Smooth muscle cell of the brain vasculature (primary cell): ENCODE measurements at regions not wholly inside any gene's neighbourhood (a gene's known extent, or its start where the extent isn't known, plus 50 kb on each side); places are given as distances from the start of the nearest gene placed in this dataset.

Source experiments
- DNase-seq: peaks from one replicate; pipeline ENCODE4 v3.0.0-alpha.2; 2012; ENCODE audit warnings: low read depth, low spot score

GRCh38 chr11:122062763-122063162 is 53.3 kb downstream of the BLID start:
- DNase-seq = no peak

GRCh38 chr11:122059565-122059964 is 56.5 kb downstream of the BLID start:
- no peak for DNase-seq

GRCh38 chr11:122050021-122050690 is 65.9 kb downstream of the BLID start:
- DNase-seq = no peak

GRCh38 chr11:122048401-122048800 is 67.6 kb downstream of the BLID start:
- DNase-seq = no peak

GRCh38 chr11:122046846-122047245 is 69.2 kb downstream of the BLID start:
- DNase-seq = no peak

- no peak for DNase-seq
These were observed 69.6 kb downstream of the BLID start for GRCh38 chr11:122046438-122046837.

GRCh38 chr11:122045181-122045586 is 70.8 kb downstream of the BLID start:
- no peak for DNase-seq

GRCh38 chr11:122044086-122044485 is 71.9 kb downstream of the BLID start:
- DNase-seq = no peak

- no peak for DNase-seq
These were observed 73.0 kb downstream of the BLID start for GRCh38 chr11:122042981-122043380.

- DNase-seq = no peak
These were observed 75.6 kb downstream of the BLID start for GRCh38 chr11:122040464-122040863.

- DNase-seq = no peak
These were observed 77.5 kb downstream of the BLID start for GRCh38 chr11:122038543-122038942.

- no peak for DNase-seq
These were observed 78.1 kb downstream of the BLID start for GRCh38 chr11:122037911-122038310.

- DNase-seq = no peak
These were observed 79.5 kb downstream of the BLID start for GRCh38 chr11:122036493-122036892.

- DNase-seq = no peak
These were observed 80.0 kb downstream of the BLID start for GRCh38 chr11:122036018-122036417.

GRCh38 chr11:122033631-122034030 is 82.4 kb downstream of the BLID start:
- DNase-seq = no peak

- no peak for DNase-seq
These were observed 82.8 kb downstream of the BLID start for GRCh38 chr11:122033193-122033592.

GRCh38 chr11:122032317-122032716 is 83.7 kb downstream of the BLID start:
- no peak for DNase-seq

- no peak for DNase-seq
These were observed 84.2 kb downstream of the BLID start for GRCh38 chr11:122031813-122032212.

- DNase-seq = no peak
These were observed 85.7 kb downstream of the BLID start for GRCh38 chr11:122030286-122030685.

- DNase-seq = no peak
These were observed 87.5 kb downstream of the BLID start for GRCh38 chr11:122028545-122028944.

GRCh38 chr11:122028036-122028435 is 88.0 kb downstream of the BLID start:
- no peak for DNase-seq

- DNase-seq = no peak
These were observed 90.3 kb downstream of the BLID start for GRCh38 chr11:122025757-122026156.

GRCh38 chr11:122024278-122024677 is 91.7 kb downstream of the BLID start:
- no peak for DNase-seq

GRCh38 chr11:122023614-122024250 is 92.3 kb downstream of the BLID start:
- DNase-seq = no peak
